ENCODE measurements at regions not wholly inside any gene's neighbourhood (a gene's known extent, or its start where the extent isn't known, plus 50 kb on each side); places are given as distances from the start of the nearest gene placed in this dataset.

- DNase-seq, result no peak
Observed at GRCh38 chr21:36532769-36533467, 53.0 kb upstream of the CLDN14 start.

- no peak for DNase-seq
Observed at GRCh38 chr21:36533468-36533848, 53.5 kb upstream of the CLDN14 start.

- no peak for DNase-seq
Observed at GRCh38 chr21:36534656-36535055, 54.7 kb upstream of the CLDN14 start.

- DNase-seq, result no peak
Observed at GRCh38 chr21:36535618-36536241, 55.8 kb upstream of the CLDN14 start.

GRCh38 chr21:36538761-36539160 lies 58.8 kb upstream of the CLDN14 start:
- DNase-seq, result no peak

GRCh38 chr21:36539434-36540150 lies 59.7 kb upstream of the CLDN14 start:
- DNase-seq, result no peak

- no peak for DNase-seq
Observed at GRCh38 chr21:36540700-36541099, 60.8 kb upstream of the CLDN14 start.

GRCh38 chr21:36541721-36542139 lies 61.8 kb upstream of the CLDN14 start:
- no peak for DNase-seq

GRCh38 chr21:36542312-36543101 lies 62.6 kb upstream of the CLDN14 start:
- no peak for DNase-seq

- no peak for DNase-seq
Observed at GRCh38 chr21:36543924-36544323, 64.0 kb upstream of the CLDN14 start.

- no peak for DNase-seq
Observed at GRCh38 chr21:36544545-36544944, 64.6 kb upstream of the CLDN14 start.

- DNase-seq, result no peak
Observed at GRCh38 chr21:36545776-36546511, 66.0 kb upstream of the CLDN14 start.

- no peak for DNase-seq
Observed at GRCh38 chr21:36547464-36547863, 67.5 kb upstream of the CLDN14 start.

GRCh38 chr21:36548866-36549265 lies 68.9 kb upstream of the CLDN14 start:
- no peak for DNase-seq

- no peak for DNase-seq
Observed at GRCh38 chr21:36549470-36549869, 69.5 kb upstream of the CLDN14 start.

- no peak for DNase-seq
Observed at GRCh38 chr21:36550761-36551160, 70.8 kb upstream of the CLDN14 start.

- DNase-seq, result no peak
Observed at GRCh38 chr21:36551321-36551720, 71.4 kb upstream of the CLDN14 start.

- no peak for DNase-seq
Observed at GRCh38 chr21:36551731-36552433, 72.0 kb upstream of the CLDN14 start.

- no peak for DNase-seq
Observed at GRCh38 chr21:36552434-36552785, 72.5 kb upstream of the CLDN14 start.

- DNase-seq, result no peak
Observed at GRCh38 chr21:36553406-36553805, 73.5 kb upstream of the CLDN14 start.

- no peak for DNase-seq
Observed at GRCh38 chr21:36554411-36555157, 74.7 kb upstream of the CLDN14 start.

Measured in NCI-H1105 (cell line).